ENCODE measurements at regions not wholly inside any gene's neighbourhood (a gene's known extent, or its start where the extent isn't known, plus 50 kb on each side); places are given as distances from the start of the nearest gene placed in this dataset.
"Not testable (repeated sequence)": the region's sequence is repeated elsewhere in the genome, so short reads cannot be mapped to it uniquely, and the experiment has no call there.

- TF ChIP-seq, protein P1, sequence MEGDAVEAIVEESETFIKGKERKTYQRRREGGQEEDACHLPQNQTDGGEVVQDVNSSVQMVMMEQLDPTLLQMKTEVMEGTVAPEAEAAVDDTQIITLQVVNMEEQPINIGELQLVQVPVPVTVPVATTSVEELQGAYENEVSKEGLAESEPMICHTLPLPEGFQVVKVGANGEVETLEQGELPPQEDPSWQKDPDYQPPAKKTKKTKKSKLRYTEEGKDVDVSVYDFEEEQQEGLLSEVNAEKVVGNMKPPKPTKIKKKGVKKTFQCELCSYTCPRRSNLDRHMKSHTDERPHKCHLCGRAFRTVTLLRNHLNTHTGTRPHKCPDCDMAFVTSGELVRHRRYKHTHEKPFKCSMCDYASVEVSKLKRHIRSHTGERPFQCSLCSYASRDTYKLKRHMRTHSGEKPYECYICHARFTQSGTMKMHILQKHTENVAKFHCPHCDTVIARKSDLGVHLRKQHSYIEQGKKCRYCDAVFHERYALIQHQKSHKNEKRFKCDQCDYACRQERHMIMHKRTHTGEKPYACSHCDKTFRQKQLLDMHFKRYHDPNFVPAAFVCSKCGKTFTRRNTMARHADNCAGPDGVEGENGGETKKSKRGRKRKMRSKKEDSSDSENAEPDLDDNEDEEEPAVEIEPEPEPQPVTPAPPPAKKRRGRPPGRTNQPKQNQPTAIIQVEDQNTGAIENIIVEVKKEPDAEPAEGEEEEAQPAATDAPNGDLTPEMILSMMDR (IDR thresholded peaks at IDR 0.05; ENCODE audit: insufficient read depth, low read length) = not testable (repeated sequence)
- TF ChIP-seq, protein P2, sequence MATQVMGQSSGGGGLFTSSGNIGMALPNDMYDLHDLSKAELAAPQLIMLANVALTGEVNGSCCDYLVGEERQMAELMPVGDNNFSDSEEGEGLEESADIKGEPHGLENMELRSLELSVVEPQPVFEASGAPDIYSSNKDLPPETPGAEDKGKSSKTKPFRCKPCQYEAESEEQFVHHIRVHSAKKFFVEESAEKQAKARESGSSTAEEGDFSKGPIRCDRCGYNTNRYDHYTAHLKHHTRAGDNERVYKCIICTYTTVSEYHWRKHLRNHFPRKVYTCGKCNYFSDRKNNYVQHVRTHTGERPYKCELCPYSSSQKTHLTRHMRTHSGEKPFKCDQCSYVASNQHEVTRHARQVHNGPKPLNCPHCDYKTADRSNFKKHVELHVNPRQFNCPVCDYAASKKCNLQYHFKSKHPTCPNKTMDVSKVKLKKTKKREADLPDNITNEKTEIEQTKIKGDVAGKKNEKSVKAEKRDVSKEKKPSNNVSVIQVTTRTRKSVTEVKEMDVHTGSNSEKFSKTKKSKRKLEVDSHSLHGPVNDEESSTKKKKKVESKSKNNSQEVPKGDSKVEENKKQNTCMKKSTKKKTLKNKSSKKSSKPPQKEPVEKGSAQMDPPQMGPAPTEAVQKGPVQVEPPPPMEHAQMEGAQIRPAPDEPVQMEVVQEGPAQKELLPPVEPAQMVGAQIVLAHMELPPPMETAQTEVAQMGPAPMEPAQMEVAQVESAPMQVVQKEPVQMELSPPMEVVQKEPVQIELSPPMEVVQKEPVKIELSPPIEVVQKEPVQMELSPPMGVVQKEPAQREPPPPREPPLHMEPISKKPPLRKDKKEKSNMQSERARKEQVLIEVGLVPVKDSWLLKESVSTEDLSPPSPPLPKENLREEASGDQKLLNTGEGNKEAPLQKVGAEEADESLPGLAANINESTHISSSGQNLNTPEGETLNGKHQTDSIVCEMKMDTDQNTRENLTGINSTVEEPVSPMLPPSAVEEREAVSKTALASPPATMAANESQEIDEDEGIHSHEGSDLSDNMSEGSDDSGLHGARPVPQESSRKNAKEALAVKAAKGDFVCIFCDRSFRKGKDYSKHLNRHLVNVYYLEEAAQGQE (IDR thresholded peaks at IDR 0.05; ENCODE audit: insufficient replicate concordance, low read depth) = not testable (repeated sequence)
- TF ChIP-seq GABPA (IDR thresholded peaks at IDR 0.05; ENCODE audit: low read depth); SPI1 (IDR thresholded peaks at IDR 0.05; ENCODE audit: borderline replicate concordance, low read depth); POLR2AphosphoS5 (IDR thresholded peaks at IDR 0.05; ENCODE audit: low read depth): not testable (repeated sequence)
These were observed 186.3 kb downstream of the ALDH8A1 start for GRCh38 chr6:134763575-134763974.

All from HL-60 (cell line).